Right ventricle myocardium inferior (tissue), 1 donor: ENCODE measurements at regions not wholly inside any gene's neighbourhood (a gene's known extent, or its start where the extent isn't known, plus 50 kb on each side); places are given as distances from the start of the nearest gene placed in this dataset.

Experiments
- ATAC-seq: fragments of 200-7000 bp; cut with Tn5 transposase; one replicate; pipeline ENCODE4 v1.9.1; 2020; ENCODE audit warnings: mild to moderate bottlenecking, moderate library complexity
- DNase-seq: peaks from one replicate; pipeline ENCODE4 v3.0.0; 2021; ENCODE audit errors: missing footprints
- intact Hi-C: fragments of 100-400 bp; cut with DNase I; formaldehyde crosslinking; loops from one replicate; pipeline ENCODE4 v1.11.0; 2022
- donor health status: DM: no; HTN: yes; CAD: no; lungs with severe emphysema.

DNA sequence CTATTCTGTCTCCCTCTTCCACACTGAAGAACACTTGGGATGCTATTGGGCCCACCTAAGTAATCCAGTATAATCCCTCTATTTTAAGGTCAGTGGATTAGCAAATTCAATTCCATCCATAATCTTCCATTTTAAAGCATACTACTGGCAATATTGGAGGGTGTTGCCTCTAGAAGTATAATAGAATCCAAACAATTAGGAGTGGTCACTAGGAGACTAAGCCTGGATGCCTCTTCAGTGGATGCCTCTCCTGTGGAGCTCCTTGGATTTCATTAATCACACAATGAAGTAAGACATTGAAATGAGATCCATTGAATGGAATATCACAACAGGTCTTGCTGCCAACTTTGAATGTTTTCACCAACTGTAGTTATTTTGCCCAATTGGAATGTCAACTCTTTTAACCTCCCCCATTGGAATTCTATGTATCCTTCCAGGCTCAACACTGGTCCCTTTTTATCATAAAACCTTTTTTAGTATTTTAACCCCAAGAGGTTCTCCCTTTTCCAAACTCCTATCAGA lies 311.6 kb downstream of the PLK2 start:
- DNase-seq = no peak
- intact Hi-C loops = no loop called here
- no peak for ATAC-seq

DNA sequence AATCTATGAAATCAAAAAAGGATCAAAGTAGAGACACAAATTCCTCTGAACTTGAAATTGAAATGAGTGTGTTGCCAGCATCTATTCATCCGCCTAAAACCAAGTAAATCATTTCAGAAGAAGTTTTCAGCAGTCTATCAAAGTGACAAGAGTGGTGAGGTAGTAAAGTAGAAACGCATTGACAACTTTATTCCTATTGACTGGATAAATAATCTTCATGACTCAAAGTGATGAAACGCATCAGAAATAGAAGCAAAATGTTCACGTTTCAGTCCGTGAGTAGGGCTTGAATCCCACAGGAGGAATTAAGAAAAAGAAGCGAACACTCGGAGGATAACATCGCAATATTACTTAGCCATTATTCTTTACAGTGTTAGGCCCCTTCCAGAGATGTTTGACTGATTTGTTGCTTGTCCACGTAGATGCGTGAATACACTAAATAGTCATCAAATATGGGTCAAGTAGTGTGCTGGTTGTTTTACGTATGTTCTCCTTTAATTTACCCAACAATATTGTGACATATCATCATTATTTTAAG lies 314.4 kb downstream of the PLK2 start:
- ATAC-seq (no peak), DNase-seq (no peak)
- intact Hi-C loops = no loop called here

DNA sequence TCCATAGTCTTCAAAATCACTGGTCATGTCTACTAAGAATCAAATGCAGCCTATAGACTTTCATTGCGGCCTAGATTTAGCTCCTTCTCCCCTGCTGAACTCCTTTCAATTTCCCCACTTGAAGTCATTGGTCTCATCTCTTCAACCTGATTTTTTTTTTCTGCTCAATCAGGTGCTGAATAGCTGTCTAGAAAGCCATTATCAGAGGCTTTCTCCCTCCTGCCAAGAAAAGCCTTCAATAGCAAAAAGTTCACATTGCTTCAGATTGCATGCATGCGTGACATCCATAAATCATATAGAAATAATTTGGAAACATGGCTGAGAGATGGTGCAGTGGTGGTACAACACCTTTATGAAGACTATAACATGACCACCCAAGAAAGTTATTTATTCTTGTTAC lies 316.2 kb downstream of the PLK2 start:
- intact Hi-C loops = no loop called here
- ATAC-seq (no peak), DNase-seq (no peak)

GRCh38 chr5:58143181-58143580 lies 316.7 kb downstream of the PLK2 start:
- ATAC-seq (no peak), DNase-seq (no peak)
- intact Hi-C loops = no loop called here

DNA sequence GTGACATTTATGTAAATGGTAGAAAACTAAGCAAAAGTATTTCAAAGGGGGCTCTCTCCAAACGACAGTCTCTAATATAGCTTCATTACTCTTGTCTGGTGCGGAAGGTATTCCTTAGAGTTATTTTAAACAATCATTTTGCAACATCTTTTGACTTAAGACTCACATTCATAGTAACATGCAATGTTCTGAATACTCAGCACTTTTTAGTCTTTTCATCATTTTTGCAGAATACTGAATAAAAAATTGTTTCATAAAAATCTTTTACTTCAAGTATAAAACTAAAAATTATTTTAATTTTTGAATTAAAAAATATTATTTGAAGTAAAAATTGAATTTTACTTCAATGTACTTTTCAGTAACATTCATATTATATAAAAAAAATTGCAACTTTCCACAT lies 321.1 kb downstream of the PLK2 start:
- ATAC-seq (no peak), DNase-seq (no peak)
- intact Hi-C loops = no loop called here

DNA sequence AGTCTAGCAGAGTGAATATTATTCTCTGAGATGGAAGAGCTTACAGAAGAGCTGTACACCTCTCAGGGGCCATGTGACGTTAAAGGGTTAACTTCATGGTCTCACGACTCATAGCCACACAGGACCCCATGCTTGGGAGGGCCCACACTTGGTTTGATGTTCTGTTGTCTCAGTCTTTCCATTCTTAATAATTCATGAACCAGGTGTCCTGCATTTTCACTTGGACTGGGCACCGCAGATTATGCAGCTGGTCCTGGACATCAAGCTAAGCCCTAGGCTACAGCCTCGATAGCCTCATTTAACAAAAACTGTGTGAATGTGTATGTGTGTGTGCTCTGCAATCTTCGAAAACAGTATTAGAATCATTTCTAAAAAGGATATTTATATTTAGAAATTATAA lies 323.5 kb downstream of the PLK2 start:
- ATAC-seq (no peak), DNase-seq (no peak)
- intact Hi-C loops = no loop called here

DNA sequence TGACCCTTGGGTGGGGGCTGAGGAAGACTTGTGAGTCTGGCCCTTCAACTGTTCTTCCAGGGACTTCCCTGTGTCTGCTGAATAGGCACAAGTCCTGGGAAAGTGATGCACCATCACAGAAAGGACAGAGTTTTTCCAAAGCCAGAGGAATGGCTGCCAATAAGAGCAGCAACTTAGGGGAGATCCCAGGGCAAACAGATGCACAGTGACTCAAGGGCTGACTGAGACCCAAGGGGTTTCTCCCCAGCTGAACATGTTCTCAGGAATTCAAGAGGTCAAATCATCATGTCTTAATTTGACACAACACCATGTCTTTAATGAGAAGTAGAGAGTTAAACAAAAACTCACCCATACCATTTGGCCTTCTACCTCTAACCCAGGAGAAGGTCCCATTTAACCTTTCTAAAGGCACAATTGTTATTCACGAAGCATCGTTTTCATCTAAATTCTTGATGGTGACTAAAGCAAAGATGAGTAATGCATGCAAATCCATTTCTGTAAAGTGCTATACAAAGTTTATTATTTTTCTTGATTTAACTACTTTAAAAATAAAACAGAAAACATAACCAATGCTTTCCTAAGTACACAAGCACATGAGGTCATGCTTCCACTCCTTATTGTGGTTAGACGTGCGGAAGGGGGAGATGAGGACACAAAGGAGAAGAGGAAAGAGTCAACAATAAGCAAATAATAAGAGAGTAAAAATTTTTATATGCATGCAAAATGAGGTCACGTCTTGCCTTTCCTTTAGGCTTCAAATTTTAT lies 324.1 kb downstream of the PLK2 start:
- DNase-seq = no peak
- intact Hi-C loops = no loop called here
- ATAC-seq = no peak

- ATAC-seq (no peak), DNase-seq (no peak)
- intact Hi-C loops = no loop called here
Observed at GRCh38 chr5:58133631-58134296, 326.1 kb downstream of the PLK2 start.

DNA sequence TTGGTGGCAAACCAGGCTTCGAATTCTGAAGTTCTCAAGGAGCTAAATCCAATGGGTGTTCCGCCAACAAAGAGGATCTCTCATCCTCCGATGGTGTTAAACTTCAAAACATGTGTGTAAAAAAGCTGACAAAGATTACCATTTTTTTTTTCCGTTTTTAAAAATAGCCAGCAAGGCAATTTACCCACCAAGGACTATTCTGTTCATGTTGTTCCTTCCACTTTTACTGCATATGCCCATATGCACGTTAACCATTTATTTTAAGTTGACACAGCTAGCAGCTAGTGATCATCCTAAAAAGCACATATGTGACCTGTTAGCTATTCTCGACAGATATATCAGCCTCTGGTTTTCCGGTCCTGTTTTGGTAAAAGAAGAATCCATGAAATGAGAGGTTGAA lies 326.7 kb downstream of the PLK2 start:
- intact Hi-C loops = no loop called here
- ATAC-seq (no peak), DNase-seq (no peak)

DNA sequence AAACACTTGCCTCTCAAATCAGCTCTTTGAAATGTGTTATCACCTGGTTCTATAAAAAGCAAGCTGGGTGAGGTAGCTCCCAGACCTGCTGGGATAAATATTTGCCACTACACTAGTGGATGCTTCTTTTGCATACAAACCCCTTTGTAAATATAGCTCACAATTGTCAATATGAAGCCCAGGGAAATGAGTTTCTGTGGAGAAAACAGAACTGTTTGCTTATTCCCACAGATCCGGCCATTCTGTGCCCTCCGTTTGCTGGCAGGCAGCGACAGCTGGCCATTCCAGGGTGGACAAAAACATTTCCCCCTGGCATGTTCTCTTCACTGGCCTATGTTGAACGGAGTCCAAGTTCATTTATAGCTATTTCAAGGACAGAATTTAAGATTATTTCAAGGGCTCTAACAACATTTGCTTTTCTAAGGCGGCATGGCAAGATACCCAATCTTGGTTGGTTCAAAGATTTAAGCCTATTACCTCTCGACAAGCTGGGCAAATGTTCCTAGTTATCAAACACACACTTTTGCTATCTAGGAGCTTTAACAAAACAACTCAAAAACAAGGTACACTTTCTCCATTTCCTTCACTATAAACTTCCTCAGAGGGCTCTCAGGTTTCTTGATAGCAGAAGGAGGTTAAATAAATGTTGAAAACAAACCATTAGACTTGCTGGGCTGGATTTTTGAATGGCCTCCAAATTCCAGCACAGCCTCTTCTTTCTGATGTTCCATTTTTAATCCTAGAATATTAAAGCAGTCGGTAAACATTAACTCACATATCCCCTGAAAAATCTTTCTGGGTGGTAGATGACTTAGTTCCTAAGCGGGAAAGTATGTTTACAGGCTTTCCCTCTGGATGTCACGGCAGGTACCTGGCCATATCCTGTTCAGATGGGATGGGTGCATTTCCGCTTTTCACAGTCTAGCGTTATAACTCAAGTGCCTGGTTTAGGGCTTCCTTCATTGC lies 332.3 kb downstream of the PLK2 start:
- ATAC-seq (peak; percentile 56), DNase-seq (no peak)
- intact Hi-C loops = loop anchor here (1.0 kb wide), 1 partner anchor 333 kb away; the partner anchor contains the start of gene PLK2

GRCh38 chr5:58123501-58123900 lies 336.4 kb downstream of the PLK2 start:
- DNase-seq = no peak
- ATAC-seq = no peak
- intact Hi-C loops = no loop called here

DNA sequence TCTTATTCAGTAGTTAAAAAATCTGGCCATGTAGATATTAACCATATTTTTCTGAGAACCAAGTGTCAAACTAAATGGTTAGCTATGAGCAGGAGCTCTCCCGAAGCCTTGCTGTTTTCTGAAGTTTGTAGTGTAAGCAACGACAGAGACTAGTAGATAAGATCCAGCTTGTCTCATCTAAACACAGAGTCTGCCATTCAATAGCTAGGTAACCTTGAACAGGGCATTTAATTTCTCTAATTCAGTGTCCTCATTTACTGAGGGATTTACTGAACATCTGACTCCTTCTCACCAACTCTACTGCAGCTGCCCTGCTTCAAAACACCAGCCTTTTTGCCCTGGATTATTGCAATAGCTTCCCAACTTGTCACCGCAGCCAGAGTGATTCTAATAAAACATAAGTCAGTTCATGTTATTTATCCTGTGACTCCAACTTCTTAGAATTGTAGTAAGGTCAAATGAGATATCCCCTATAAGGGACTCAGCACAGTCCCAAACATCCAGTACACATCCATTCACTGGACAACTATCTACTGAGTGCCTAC lies 337.0 kb downstream of the PLK2 start:
- intact Hi-C loops = no loop called here
- ATAC-seq = no peak
- no peak for DNase-seq

DNA sequence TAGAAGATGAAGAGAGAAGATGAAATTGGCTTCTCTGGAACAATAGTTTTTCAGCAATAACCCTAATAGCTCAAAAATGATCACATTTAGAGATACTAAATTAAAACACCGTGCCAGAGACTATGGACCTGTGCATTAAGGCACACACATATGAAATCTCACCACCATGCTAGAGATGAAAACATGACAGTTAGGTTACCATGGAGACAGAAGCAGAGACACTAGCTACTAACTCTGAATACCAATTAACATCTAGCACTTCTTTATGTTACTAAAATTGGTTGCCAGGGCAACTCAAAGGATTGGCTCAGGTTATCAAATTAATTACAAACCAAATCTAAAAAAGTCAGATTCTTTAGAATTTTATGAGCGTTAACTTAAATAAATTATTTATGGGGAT lies 337.7 kb downstream of the PLK2 start:
- intact Hi-C loops = no loop called here

GRCh38 chr5:58121391-58121790 lies 338.5 kb downstream of the PLK2 start:
- intact Hi-C loops = no loop called here
- no peak for ATAC-seq

More for the DNA sequence above, 337.7 kb downstream of the PLK2 start:
- DNase-seq = no peak
- ATAC-seq = no peak

GRCh38 chr5:58117542-58117941 lies 342.3 kb downstream of the PLK2 start:
- ATAC-seq (no peak), DNase-seq (no peak)
- intact Hi-C loops = no loop called here

More at GRCh38 chr5:58121391-58121790, 338.5 kb downstream of the PLK2 start:
- DNase-seq = no peak

- ATAC-seq (no peak), DNase-seq (no peak)
- intact Hi-C loops = no loop called here
Observed at GRCh38 chr5:58116346-58116745, 343.5 kb downstream of the PLK2 start.

DNA sequence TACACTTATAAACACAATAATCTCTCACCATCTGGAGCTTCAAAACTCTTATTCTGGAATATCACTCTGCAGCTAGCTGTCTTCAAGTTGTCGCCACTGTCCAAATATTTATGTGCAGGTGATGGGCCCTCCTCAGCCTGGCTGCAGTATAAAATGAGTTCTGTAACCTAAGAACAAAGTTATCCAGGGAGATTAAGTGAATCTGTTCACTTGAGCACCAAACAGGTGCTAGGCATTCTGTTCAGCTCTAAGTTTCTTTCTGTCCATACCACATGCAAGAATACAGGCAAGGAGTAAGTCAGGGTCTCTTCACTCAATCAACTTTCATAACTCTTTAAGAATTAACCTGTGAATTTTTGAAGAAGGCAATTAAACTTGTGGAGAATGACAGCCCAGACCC lies 344.1 kb downstream of the PLK2 start:
- intact Hi-C loops = no loop called here
- no peak for ATAC-seq

DNA sequence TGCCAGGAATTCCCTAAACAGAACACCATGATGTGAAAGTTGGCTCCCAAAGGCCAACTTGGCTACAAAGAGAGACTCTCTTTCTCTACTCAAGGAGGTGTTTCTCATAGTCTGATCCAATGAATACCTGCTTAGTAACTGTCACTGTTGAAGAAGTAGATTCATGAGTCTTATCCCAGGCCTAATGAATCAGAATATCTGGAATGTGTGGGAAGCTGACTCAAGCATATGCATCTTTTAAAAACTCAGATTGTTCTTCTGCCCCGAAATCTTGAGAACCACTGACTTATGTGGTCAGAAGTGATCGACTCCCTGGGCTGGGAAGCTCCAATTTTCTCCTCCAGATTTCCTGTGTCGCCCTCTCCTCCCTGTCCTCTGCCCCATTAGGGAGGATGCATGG lies 345.6 kb downstream of the PLK2 start:
- DNase-seq (no peak), ATAC-seq (no peak)
- intact Hi-C loops = loop anchor here (5.0 kb wide), 1 partner anchor 37 kb away; no protein-coding TSS in a partner anchor

More for the DNA sequence above, 344.1 kb downstream of the PLK2 start:
- DNase-seq = no peak

DNA sequence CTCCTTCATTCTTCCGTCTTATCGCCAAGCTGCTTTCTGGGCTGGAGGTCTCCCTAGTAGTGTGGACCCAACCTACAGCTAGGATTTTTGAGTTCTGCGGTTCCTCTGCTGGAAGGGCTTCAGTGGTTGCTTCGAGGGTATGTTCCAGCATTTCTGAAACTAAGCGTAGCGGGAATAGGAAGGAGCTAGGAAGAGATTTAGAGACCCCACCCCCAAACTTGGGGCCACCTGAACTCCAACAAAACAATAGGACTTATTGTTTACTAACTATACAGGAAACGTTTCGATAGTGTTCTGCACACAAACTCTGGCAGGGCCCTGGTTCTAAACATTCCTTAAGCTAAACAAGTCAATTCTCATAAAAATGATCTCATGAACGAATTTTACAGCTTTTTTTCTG lies 346.7 kb downstream of the PLK2 start:
- DNase-seq (no peak), ATAC-seq (no peak)
- intact Hi-C loops = loop anchor here (5.0 kb wide), 1 partner anchor 36 kb away; no protein-coding TSS in a partner anchor
